ENCODE measurements at regions not wholly inside any gene's neighbourhood (a gene's known extent, or its start where the extent isn't known, plus 50 kb on each side); places are given as distances from the start of the nearest gene placed in this dataset.

DNA sequence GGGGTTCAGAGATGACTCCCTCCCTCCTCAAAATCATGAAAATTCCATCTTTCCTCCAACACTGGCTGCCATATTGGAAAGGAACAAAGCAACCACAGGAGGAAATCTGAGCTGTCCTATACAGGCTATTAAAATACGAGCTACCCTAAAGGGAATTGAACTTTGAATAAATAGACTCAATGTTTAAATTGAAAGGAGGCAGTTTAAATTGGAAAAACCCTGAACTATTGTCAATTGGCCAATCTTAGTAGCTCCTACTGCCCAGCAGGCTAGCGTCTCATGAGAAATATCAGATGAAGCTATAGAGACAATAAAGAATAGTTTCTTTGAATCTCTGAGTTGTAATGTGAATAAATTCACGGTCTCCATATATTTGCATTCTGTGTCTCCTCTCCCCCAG is 85.4 kb upstream of the KCNE2 start:
- H3K4me3 ChIP-seq: no peak overlapping the region

More for the DNA sequence above, 85.4 kb upstream of the KCNE2 start:
- Histone ChIP-seq H3K79me2 (replicated peaks; ENCODE audit: insufficient read depth) (no peaks in the 10 kb centered on the region), H3K4me1 (ENCODE audit: insufficient read depth) (no peaks in the 10 kb centered on the region), H3K27me3 (ENCODE audit: insufficient read depth) (no peaks in the 10 kb centered on the region), H3K9me2 (ENCODE audit: insufficient read depth) (peaks cover 21% of the 10 kb centered on the region), H3K4me2 (no peak overlapping the region), H3K27ac (ENCODE audit: low read depth) (no peak overlapping the region), H2AFZ (no peak overlapping the region), H3F3A (replicated peaks; ENCODE audit: low read depth) (no peaks in the 10 kb centered on the region), H3K36me3 (ENCODE audit: insufficient read depth) (no peaks in the 10 kb centered on the region), H4K20me1 (replicated peaks; ENCODE audit: insufficient read depth) (no peaks in the 10 kb centered on the region)
- Mint-ChIP-seq H3K4me1 (no peaks in the 10 kb centered on the region), H3K9me3 (no peaks in the 10 kb centered on the region; the same call in 2 of the 3 replicates), H3K27ac (no peak overlapping the region), H3K4me3 (no peak overlapping the region), H3K36me3 (ENCODE audit: low read depth) (no peaks in the 10 kb centered on the region), H3K27me3 (ENCODE audit: insufficient read depth, low read depth, poor library complexity) (peaks cover 7% of the 10 kb centered on the region)
- no peak for ATAC-seq
- TF ChIP-seq, protein P1, sequence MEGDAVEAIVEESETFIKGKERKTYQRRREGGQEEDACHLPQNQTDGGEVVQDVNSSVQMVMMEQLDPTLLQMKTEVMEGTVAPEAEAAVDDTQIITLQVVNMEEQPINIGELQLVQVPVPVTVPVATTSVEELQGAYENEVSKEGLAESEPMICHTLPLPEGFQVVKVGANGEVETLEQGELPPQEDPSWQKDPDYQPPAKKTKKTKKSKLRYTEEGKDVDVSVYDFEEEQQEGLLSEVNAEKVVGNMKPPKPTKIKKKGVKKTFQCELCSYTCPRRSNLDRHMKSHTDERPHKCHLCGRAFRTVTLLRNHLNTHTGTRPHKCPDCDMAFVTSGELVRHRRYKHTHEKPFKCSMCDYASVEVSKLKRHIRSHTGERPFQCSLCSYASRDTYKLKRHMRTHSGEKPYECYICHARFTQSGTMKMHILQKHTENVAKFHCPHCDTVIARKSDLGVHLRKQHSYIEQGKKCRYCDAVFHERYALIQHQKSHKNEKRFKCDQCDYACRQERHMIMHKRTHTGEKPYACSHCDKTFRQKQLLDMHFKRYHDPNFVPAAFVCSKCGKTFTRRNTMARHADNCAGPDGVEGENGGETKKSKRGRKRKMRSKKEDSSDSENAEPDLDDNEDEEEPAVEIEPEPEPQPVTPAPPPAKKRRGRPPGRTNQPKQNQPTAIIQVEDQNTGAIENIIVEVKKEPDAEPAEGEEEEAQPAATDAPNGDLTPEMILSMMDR (conservative IDR thresholded peaks at IDR 0.05; ENCODE audit: low read depth in 2 of 2): no peak
- TF ChIP-seq EZH2phosphoT487 (IDR thresholded peaks at IDR 0.05; ENCODE audit: unreplicated experiment): no peak
- TF ChIP-seq POLR2AphosphoS5 (IDR thresholded peaks at IDR 0.05; ENCODE audit: low read depth): no peak
- no peak for TF ChIP-seq EZH2 (IDR thresholded peaks at IDR 0.05; ENCODE audit: low read depth, unreplicated experiment)
- TF ChIP-seq, protein P2, sequence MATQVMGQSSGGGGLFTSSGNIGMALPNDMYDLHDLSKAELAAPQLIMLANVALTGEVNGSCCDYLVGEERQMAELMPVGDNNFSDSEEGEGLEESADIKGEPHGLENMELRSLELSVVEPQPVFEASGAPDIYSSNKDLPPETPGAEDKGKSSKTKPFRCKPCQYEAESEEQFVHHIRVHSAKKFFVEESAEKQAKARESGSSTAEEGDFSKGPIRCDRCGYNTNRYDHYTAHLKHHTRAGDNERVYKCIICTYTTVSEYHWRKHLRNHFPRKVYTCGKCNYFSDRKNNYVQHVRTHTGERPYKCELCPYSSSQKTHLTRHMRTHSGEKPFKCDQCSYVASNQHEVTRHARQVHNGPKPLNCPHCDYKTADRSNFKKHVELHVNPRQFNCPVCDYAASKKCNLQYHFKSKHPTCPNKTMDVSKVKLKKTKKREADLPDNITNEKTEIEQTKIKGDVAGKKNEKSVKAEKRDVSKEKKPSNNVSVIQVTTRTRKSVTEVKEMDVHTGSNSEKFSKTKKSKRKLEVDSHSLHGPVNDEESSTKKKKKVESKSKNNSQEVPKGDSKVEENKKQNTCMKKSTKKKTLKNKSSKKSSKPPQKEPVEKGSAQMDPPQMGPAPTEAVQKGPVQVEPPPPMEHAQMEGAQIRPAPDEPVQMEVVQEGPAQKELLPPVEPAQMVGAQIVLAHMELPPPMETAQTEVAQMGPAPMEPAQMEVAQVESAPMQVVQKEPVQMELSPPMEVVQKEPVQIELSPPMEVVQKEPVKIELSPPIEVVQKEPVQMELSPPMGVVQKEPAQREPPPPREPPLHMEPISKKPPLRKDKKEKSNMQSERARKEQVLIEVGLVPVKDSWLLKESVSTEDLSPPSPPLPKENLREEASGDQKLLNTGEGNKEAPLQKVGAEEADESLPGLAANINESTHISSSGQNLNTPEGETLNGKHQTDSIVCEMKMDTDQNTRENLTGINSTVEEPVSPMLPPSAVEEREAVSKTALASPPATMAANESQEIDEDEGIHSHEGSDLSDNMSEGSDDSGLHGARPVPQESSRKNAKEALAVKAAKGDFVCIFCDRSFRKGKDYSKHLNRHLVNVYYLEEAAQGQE (IDR thresholded peaks at IDR 0.05; ENCODE audit: unreplicated experiment): no peak
- no peak for TF ChIP-seq ZNF331 (CRISPR knock-in tag; IDR thresholded peaks at IDR 0.05; ENCODE audit: low read depth)
- TF ChIP-seq CREB1 (CRISPR knock-in tag; IDR thresholded peaks at IDR 0.05; ENCODE audit: low read depth): no peak
- TF ChIP-seq, protein P3, sequence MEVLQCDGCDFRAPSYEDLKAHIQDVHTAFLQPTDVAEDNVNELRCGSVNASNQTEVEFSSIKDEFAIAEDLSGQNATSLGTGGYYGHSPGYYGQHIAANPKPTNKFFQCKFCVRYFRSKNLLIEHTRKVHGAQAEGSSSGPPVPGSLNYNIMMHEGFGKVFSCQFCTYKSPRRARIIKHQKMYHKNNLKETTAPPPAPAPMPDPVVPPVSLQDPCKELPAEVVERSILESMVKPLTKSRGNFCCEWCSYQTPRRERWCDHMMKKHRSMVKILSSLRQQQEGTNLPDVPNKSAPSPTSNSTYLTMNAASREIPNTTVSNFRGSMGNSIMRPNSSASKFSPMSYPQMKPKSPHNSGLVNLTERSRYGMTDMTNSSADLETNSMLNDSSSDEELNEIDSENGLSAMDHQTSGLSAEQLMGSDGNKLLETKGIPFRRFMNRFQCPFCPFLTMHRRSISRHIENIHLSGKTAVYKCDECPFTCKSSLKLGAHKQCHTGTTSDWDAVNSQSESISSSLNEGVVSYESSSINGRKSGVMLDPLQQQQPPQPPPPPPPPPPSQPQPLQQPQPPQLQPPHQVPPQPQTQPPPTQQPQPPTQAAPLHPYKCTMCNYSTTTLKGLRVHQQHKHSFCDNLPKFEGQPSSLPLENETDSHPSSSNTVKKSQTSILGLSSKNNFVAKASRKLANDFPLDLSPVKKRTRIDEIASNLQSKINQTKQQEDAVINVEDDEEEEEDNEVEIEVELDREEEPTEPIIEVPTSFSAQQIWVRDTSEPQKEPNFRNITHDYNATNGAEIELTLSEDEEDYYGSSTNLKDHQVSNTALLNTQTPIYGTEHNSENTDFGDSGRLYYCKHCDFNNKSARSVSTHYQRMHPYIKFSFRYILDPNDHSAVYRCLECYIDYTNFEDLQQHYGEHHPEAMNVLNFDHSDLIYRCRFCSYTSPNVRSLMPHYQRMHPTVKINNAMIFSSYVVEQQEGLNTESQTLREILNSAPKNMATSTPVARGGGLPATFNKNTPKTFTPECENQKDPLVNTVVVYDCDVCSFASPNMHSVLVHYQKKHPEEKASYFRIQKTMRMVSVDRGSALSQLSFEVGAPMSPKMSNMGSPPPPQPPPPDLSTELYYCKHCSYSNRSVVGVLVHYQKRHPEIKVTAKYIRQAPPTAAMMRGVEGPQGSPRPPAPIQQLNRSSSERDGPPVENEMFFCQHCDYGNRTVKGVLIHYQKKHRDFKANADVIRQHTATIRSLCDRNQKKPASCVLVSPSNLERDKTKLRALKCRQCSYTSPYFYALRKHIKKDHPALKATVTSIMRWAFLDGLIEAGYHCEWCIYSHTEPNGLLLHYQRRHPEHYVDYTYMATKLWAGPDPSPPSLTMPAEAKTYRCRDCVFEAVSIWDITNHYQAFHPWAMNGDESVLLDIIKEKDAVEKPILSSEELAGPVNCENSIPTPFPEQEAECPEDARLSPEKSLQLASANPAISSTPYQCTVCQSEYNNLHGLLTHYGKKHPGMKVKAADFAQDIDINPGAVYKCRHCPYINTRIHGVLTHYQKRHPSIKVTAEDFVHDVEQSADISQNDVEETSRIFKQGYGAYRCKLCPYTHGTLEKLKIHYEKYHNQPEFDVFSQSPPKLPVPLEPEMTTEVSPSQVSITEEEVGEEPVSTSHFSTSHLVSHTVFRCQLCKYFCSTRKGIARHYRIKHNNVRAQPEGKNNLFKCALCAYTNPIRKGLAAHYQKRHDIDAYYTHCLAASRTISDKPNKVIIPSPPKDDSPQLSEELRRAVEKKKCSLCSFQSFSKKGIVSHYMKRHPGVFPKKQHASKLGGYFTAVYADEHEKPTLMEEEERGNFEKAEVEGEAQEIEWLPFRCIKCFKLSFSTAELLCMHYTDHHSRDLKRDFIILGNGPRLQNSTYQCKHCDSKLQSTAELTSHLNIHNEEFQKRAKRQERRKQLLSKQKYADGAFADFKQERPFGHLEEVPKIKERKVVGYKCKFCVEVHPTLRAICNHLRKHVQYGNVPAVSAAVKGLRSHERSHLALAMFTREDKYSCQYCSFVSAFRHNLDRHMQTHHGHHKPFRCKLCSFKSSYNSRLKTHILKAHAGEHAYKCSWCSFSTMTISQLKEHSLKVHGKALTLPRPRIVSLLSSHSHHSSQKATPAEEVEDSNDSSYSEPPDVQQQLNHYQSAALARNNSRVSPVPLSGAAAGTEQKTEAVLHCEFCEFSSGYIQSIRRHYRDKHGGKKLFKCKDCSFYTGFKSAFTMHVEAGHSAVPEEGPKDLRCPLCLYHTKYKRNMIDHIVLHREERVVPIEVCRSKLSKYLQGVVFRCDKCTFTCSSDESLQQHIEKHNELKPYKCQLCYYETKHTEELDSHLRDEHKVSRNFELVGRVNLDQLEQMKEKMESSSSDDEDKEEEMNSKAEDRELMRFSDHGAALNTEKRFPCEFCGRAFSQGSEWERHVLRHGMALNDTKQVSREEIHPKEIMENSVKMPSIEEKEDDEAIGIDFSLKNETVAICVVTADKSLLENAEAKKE (CRISPR knock-in tag; IDR thresholded peaks at IDR 0.05): no peak
- TF ChIP-seq, protein P4, sequence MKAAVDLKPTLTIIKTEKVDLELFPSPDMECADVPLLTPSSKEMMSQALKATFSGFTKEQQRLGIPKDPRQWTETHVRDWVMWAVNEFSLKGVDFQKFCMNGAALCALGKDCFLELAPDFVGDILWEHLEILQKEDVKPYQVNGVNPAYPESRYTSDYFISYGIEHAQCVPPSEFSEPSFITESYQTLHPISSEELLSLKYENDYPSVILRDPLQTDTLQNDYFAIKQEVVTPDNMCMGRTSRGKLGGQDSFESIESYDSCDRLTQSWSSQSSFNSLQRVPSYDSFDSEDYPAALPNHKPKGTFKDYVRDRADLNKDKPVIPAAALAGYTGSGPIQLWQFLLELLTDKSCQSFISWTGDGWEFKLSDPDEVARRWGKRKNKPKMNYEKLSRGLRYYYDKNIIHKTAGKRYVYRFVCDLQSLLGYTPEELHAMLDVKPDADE (IDR thresholded peaks at IDR 0.05): no peak
- no peak for TF ChIP-seq NANOG (IDR thresholded peaks at IDR 0.05; ENCODE audit: borderline replicate concordance)
- no peak for TF ChIP-seq ZNF114 (CRISPR knock-in tag; IDR thresholded peaks at IDR 0.05)
- no peak for TF ChIP-seq JUNB (IDR thresholded peaks at IDR 0.05; ENCODE audit: unreplicated experiment)
- no peak for TF ChIP-seq STAT1 (IDR thresholded peaks at IDR 0.05; ENCODE audit: unreplicated experiment)
- no peak for DNase-seq (ENCODE audit: low spot score)

Measured in GM23338 (cell line).